OCI-LY1 (cell line): ENCODE measurements at regions not wholly inside any gene's neighbourhood (a gene's known extent, or its start where the extent isn't known, plus 50 kb on each side); places are given as distances from the start of the nearest gene placed in this dataset.

ENCODE experiments used
- H2AFZ ChIP-seq: fragments of 200-600 bp; sonication (generic), shearing (Covaris generic); 2 replicates; pipeline ENCODE4 v1.6.0; 2014; ENCODE audit warnings: antibody characterized with exemption, mild to moderate bottlenecking, low read length
- H3F3A ChIP-seq: fragments of 200-600 bp; sonication (generic), shearing (Covaris generic); 2 replicates; pipeline ENCODE4 v1.6.0; 2014; ENCODE audit warnings: mild to moderate bottlenecking, antibody characterized with exemption, low read length, moderate library complexity; ENCODE audit not compliant: insufficient read depth
- H3K27ac ChIP-seq: fragments of 200-600 bp; sonication (generic); 2 replicates; pipeline ENCODE4 v1.5.1; 2014; ENCODE audit warnings: low read length, mixed run types, mild to moderate bottlenecking, low read depth; ENCODE audit not compliant: poor library complexity, severe bottlenecking
- H3K27me3 ChIP-seq: fragments of 200-600 bp; sonication (generic); 2 replicates; pipeline ENCODE4 v1.6.0; 2014; ENCODE audit warnings: antibody characterized with exemption, mild to moderate bottlenecking, low read length, moderate library complexity; ENCODE audit not compliant: insufficient read depth
- H3K36me3 ChIP-seq: fragments of 200-600 bp; sonication (generic); 2 replicates; pipeline ENCODE4 v1.6.1; 2014; ENCODE audit warnings: mild to moderate bottlenecking, antibody characterized with exemption, low read length, moderate library complexity, mixed read lengths; ENCODE audit not compliant: insufficient read depth
- H3K4me1 ChIP-seq: fragments of 200-600 bp; sonication (generic); 2 replicates; pipeline ENCODE4 v1.5.1; 2014; ENCODE audit warnings: mild to moderate bottlenecking, low read length, moderate library complexity; ENCODE audit not compliant: insufficient read depth, severe bottlenecking
- H3K4me2 ChIP-seq: fragments of 200-600 bp; sonication (generic), shearing (Covaris generic); 2 replicates; pipeline ENCODE4 v1.6.1; 2014; ENCODE audit warnings: low read length
- H3K4me3 ChIP-seq: fragments of 200-600 bp; sonication (generic); 2 replicates; pipeline ENCODE4 v1.5.1; 2014; ENCODE audit warnings: low read length, low read depth, mild to moderate bottlenecking, mixed read lengths; ENCODE audit not compliant: poor library complexity, severe bottlenecking
- H3K79me2 ChIP-seq: fragments of 200-600 bp; shearing (Covaris generic); 2 replicates; pipeline ENCODE4 v1.6.1; 2016; ENCODE audit warnings: mixed run types, low read length, mixed read lengths; ENCODE audit not compliant: insufficient read depth
- H3K9ac ChIP-seq: fragments of 200-600 bp; sonication (generic), shearing (Covaris generic); 2 replicates; pipeline ENCODE4 v1.6.1; 2014; ENCODE audit warnings: mild to moderate bottlenecking, low read length, mixed read lengths
- H3K9me2 ChIP-seq: fragments of 200-600 bp; sonication (generic), shearing (Covaris generic); 2 replicates; pipeline ENCODE4 v1.6.1; 2014; ENCODE audit warnings: low read depth, mild to moderate bottlenecking, low read length, mixed read lengths
- H3K9me3 ChIP-seq: fragments of 200-600 bp; shearing (Covaris generic); 2 replicates; pipeline ENCODE4 v1.6.1; 2014; ENCODE audit warnings: low read length, mixed read lengths
- H4K20me1 ChIP-seq: fragments of 200-600 bp; sonication (generic), shearing (Covaris generic); 2 replicates; pipeline ENCODE4 v1.6.0; 2016; ENCODE audit warnings: mild to moderate bottlenecking, low read length; ENCODE audit not compliant: insufficient read depth
- CTCF ChIP-seq: fragments of 200-600 bp; sonication (generic), shearing (Covaris generic); IDR thresholded peaks from 2 replicates; pipeline ENCODE4 v1.5.1; 2017; ENCODE audit warnings: mild to moderate bottlenecking, antibody characterized with exemption, low read length, moderate library complexity, mixed read lengths
- EZH2 ChIP-seq: fragments of 200-600 bp; sonication (generic), shearing (Covaris generic); IDR thresholded peaks from 2 replicates; pipeline ENCODE4 v1.8.0; 2017; ENCODE audit warnings: borderline replicate concordance, mixed run types, mild to moderate bottlenecking, antibody characterized with exemption, low read length, moderate library complexity, mixed read lengths

GRCh38 chr20:63134201-63134612, 81.7 kb downstream of the YTHDF1 start:
- no peaks in the 10 kb centered on the region for H3K36me3 ChIP-seq
- H3K4me2 ChIP-seq = no peak overlapping the region
- no peaks in the 10 kb centered on the region for H3K9me3 ChIP-seq

GRCh38 chr20:63133481-63134091, 82.3 kb downstream of the YTHDF1 start:
- no peaks in the 10 kb centered on the region for H3K36me3 ChIP-seq
- H3K9me3 ChIP-seq = no peaks in the 10 kb centered on the region
- TF ChIP-seq EZH2 (no peak), CTCF (no peak)
- no peaks in the 10 kb centered on the region for H3K9me2 ChIP-seq
- H4K20me1 ChIP-seq = no peaks in the 10 kb centered on the region
- H3K4me2 ChIP-seq = no peak overlapping the region
- no peaks in the 10 kb centered on the region for H3K4me1 ChIP-seq
- no peak overlapping the region for H3K27ac ChIP-seq
- H3K4me3 ChIP-seq = no peak overlapping the region
- H2AFZ ChIP-seq = no peak overlapping the region
- peaks cover 3% of the 10 kb centered on the region; the same call in 1 of the 2 replicates for H3K27me3 ChIP-seq
- no peak overlapping the region for H3K9ac ChIP-seq
- H3K79me2 ChIP-seq = no peaks in the 10 kb centered on the region
- H3F3A ChIP-seq = no peaks in the 10 kb centered on the region

More at GRCh38 chr20:63134201-63134612, 81.7 kb downstream of the YTHDF1 start:
- no peaks in the 10 kb centered on the region for H3F3A ChIP-seq
- H3K27ac ChIP-seq = no peak overlapping the region
- H3K9ac ChIP-seq = no peak overlapping the region
- no peak overlapping the region for H3K4me3 ChIP-seq
- no peaks in the 10 kb centered on the region for H4K20me1 ChIP-seq
- no peak for TF ChIP-seq EZH2
- no peak for TF ChIP-seq CTCF
- H3K79me2 ChIP-seq = no peaks in the 10 kb centered on the region
- no peaks in the 10 kb centered on the region for H3K4me1 ChIP-seq
- no peaks in the 10 kb centered on the region for H3K27me3 ChIP-seq
- H2AFZ ChIP-seq = no peak overlapping the region
- H3K9me2 ChIP-seq = no peaks in the 10 kb centered on the region

- Histone ChIP-seq H2AFZ (no peak overlapping the region), H3K4me3 (no peak overlapping the region), H3K4me2 (no peak overlapping the region), H3K9me2 (no peaks in the 10 kb centered on the region), H3K27me3 (peaks cover 3% of the 10 kb centered on the region; the same call in 1 of the 2 replicates), H3K4me1 (no peaks in the 10 kb centered on the region), H3K36me3 (no peaks in the 10 kb centered on the region), H3K79me2 (no peaks in the 10 kb centered on the region), H4K20me1 (no peaks in the 10 kb centered on the region), H3K9me3 (no peaks in the 10 kb centered on the region), H3K9ac (no peak overlapping the region), H3F3A (no peaks in the 10 kb centered on the region), H3K27ac (no peak overlapping the region)
- no peak for TF ChIP-seq EZH2
- TF ChIP-seq CTCF = no peak
Observed at GRCh38 chr20:63132715-63133471, 83.0 kb downstream of the YTHDF1 start.
